Ishikawa (cell line): ENCODE measurements at regions not wholly inside any gene's neighbourhood (a gene's known extent, or its start where the extent isn't known, plus 50 kb on each side); places are given as distances from the start of the nearest gene placed in this dataset.

Experiments used
- CEBPB ChIP-seq: IDR thresholded peaks from 2 replicates; pipeline ENCODE4 v1.6.1; 2012
- CREB1 ChIP-seq: IDR thresholded peaks from 2 replicates; pipeline ENCODE4 v1.6.1; 2012; ENCODE audit warnings: low read depth
- EGR1 ChIP-seq: IDR thresholded peaks from 2 replicates; pipeline ENCODE4 v1.6.1; 2012
- EP300 ChIP-seq: IDR thresholded peaks from 2 replicates; pipeline ENCODE4 v1.6.1; 2012; ENCODE audit warnings: borderline replicate concordance
- FOXM1 ChIP-seq: IDR thresholded peaks from 2 replicates; pipeline ENCODE4 v1.6.1; 2012; ENCODE audit warnings: low read depth, borderline replicate concordance
- MAX ChIP-seq: IDR thresholded peaks from 2 replicates; pipeline ENCODE4 v1.6.1; 2012
- NFIC ChIP-seq: IDR thresholded peaks from 2 replicates; pipeline ENCODE4 v1.6.1; 2012
- RAD21 ChIP-seq: IDR thresholded peaks from 2 replicates; pipeline ENCODE4 v1.6.1; 2012; ENCODE audit warnings: low read depth
- REST ChIP-seq: IDR thresholded peaks from 2 replicates; pipeline ENCODE4 v1.6.1; 2012; ENCODE audit warnings: low read depth, mild to moderate bottlenecking
- TAF1 ChIP-seq: IDR thresholded peaks from 2 replicates; pipeline ENCODE4 v1.6.1; 2012; ENCODE audit warnings: low read depth, mild to moderate bottlenecking
- TCF12 ChIP-seq: IDR thresholded peaks from 2 replicates; pipeline ENCODE4 v1.6.1; 2012; ENCODE audit warnings: low read depth
- TEAD4 ChIP-seq: IDR thresholded peaks from 2 replicates; pipeline ENCODE4 v1.6.1; 2012
- YY1 ChIP-seq: IDR thresholded peaks from 2 replicates; pipeline ENCODE4 v1.6.1; 2012; ENCODE audit warnings: low read depth
- ZBTB7A ChIP-seq: IDR thresholded peaks from 2 replicates; pipeline ENCODE4 v1.6.1; 2012; ENCODE audit warnings: low read depth
- TF ChIP-seq, protein P1 (sequence below): IDR thresholded peaks from 2 replicates; pipeline ENCODE4 v1.6.1; 2012

DNA sequence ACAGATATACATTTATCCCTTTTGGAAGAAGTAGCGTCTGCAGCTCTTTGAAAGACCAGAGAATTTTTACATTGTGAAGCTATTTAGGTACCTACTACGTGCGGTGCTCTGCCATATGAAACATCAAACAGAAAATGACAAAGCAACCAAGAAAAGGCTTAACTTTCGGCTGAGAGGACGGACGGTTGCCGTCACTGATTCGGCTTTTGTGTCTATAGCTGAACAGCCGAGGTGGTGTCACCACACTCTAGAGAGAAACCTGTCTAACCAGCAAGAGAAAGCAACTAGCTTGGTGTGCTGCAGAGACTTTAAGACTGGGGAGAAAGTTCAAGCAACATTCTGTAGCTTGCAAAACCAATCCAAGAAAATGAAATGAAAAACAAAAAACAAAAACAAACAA is 145.5 kb downstream of the SHOX start:
- TF ChIP-seq ZBTB7A = no peak
- no peak for TF ChIP-seq TAF1
- no peak for TF ChIP-seq YY1
- no peak for TF ChIP-seq REST
- TF ChIP-seq, protein P1, sequence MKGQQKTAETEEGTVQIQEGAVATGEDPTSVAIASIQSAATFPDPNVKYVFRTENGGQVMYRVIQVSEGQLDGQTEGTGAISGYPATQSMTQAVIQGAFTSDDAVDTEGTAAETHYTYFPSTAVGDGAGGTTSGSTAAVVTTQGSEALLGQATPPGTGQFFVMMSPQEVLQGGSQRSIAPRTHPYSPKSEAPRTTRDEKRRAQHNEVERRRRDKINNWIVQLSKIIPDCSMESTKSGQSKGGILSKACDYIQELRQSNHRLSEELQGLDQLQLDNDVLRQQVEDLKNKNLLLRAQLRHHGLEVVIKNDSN = no peak
- no peak for TF ChIP-seq RAD21
- no peak for TF ChIP-seq FOXM1
- no peak for TF ChIP-seq TCF12
- no peak for TF ChIP-seq EGR1
- TF ChIP-seq NFIC = no peak
- no peak for TF ChIP-seq EP300
- TF ChIP-seq MAX = no peak
- no peak for TF ChIP-seq CREB1
- no peak for TF ChIP-seq CEBPB

DNA sequence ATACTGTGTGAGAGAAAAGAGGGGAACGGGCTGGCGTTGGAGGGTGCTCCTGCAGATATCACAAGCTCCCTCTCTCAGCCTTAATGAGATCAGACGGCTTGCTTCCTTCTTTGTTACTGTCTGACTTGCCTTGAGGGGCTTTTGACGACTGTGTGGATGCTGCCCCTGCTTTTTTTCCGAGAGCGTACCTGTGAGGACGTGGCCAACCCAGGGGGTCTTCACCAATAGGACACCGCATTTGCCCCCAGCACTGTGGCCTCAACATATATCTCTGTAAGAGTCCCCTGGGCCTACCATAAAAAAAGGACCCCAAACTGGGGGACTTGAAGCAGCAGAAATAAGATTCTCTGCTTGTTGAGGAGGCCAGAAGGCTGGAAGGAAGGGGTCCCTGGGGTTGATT is 143.9 kb downstream of the SHOX start:
- TF ChIP-seq TCF12 (no peak), EP300 (no peak), TEAD4 (no peak), YY1 (no peak), NFIC (no peak), ZBTB7A (no peak), EGR1 (no peak), REST (no peak), MAX (no peak), CEBPB (no peak), RAD21 (no peak), TAF1 (no peak), CREB1 (no peak), FOXM1 (no peak)
- TF ChIP-seq, protein P1 = no peak

- TF ChIP-seq ZBTB7A = no peak
- no peak for TF ChIP-seq YY1
- TF ChIP-seq MAX = no peak
- TF ChIP-seq TEAD4 = no peak
- TF ChIP-seq NFIC = no peak
- TF ChIP-seq CREB1 = no peak
- no peak for TF ChIP-seq TAF1
Measured at GRCh38 chrX:773292-774025, 142.9 kb downstream of the SHOX start.

GRCh38 chrX:771536-771935 is 140.9 kb downstream of the SHOX start:
- TF ChIP-seq FOXM1 = no peak
- no peak for TF ChIP-seq EP300
- TF ChIP-seq RAD21 = no peak
- TF ChIP-seq TCF12 = no peak
- no peak for TF ChIP-seq CREB1
- no peak for TF ChIP-seq YY1
- TF ChIP-seq TEAD4 = no peak
- TF ChIP-seq REST = no peak
- no peak for TF ChIP-seq NFIC
- no peak for TF ChIP-seq EGR1
